ENCODE measurements at regions not wholly inside any gene's neighbourhood (a gene's known extent, or its start where the extent isn't known, plus 50 kb on each side); places are given as distances from the start of the nearest gene placed in this dataset.
A peak's percentile ranks its signal among the peaks of the same experiment; 100 is the strongest.

DNA sequence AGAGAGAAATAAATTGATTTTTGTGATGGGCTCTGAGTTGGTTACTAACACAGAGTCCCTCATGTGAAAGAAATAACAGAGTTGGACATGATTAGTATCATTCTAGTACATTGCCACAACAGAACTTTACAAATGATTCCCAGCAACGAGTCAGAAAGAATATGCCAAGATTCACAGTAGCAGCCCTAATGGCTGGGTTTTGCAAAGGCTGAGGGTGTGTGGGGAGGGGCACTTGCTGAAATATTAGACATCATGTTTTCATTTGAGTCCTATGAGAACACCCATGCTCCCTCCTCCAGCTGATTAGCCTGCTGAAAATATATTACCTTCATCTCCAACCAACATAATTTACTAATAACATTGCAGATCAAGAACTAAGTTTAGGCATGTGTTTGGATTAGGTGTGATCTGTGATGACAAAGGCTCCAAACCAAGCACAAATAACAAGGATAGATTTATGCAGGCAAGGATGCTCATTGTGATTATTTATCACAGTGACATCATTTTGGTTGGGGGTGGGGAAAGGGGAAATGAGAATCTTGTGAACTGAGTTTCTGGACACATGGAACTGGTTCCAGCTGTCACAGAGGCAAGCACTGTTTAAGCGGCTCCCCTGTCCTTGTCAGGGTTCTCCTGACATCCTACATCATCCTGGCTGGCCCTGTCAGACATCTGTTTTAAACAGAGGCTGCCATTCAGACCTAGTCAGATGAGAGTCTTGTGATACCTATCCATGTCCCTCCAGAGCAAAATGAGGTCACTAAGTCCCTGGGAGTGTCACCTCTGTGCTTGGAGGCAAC, 205.8 kb upstream of the NCKAP5 start:
- no peak for DNase-seq

DNA sequence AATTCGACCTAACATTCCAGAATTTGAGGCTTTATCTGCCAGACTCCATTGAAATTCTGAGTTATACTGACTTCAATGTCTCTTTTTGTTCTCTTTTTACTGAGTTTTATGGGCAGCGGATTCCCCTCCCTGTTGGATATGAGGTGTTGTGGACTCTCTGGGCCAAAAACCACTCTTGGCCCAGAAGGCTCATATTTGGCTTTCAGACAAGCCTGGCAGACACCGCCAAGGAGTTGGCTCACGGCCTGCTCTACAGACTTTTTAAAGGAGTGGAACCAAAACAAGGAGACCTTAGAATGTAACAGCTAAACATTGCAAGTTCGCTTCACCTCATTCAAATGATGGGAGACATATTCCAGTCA, 206.4 kb upstream of the NCKAP5 start:
- DNase-seq, result no peak

GRCh38 chr2:133776936-133777573, 208.8 kb upstream of the NCKAP5 start:
- DNase-seq, result no peak

DNA sequence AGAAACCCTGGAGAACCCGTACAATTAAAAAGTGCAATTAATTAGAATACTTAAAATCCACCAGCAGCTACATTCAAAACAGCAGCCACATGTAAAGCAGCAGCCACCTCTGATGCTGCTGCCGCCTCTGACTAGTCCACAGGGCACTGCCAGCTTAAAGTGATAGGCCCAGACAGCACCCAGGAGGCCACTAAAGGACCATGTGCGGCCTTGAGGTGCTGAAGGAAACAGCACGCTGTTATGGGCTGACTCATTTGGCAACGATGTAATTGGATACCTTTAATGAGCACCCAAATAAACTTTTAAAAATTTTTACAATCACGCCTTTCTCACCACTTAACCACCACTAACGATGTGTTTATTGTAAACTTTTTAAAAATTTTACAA, 209.3 kb upstream of the NCKAP5 start:
- no peak for DNase-seq

- peak; percentile 89 for DNase-seq
Measured at GRCh38 chr2:133780099-133780996, 212.1 kb upstream of the NCKAP5 start.

- no peak for DNase-seq
Measured at GRCh38 chr2:133780997-133781513, 212.8 kb upstream of the NCKAP5 start.

- no peak for DNase-seq
Measured at GRCh38 chr2:133787207-133787606, 218.9 kb upstream of the NCKAP5 start.

DNA sequence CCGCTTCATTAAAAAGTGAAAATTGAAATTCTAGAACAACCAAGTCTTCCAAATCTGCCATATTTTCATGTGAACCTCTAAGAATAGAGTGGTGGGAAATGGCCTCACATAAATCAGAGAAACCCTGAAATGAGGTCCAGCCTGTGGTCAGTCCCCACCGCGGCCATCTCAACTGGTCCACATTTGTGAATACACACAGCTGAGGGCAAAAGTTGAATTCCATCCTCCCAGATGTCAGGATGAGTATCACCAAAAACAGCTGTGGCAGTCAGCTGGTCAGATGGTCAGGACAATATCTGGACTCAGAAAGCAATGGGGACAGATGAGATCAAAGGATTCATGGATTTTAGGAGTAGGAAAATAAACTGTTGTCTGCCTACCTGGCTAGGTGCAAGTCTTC, 219.4 kb upstream of the NCKAP5 start:
- no peak for DNase-seq

DNA sequence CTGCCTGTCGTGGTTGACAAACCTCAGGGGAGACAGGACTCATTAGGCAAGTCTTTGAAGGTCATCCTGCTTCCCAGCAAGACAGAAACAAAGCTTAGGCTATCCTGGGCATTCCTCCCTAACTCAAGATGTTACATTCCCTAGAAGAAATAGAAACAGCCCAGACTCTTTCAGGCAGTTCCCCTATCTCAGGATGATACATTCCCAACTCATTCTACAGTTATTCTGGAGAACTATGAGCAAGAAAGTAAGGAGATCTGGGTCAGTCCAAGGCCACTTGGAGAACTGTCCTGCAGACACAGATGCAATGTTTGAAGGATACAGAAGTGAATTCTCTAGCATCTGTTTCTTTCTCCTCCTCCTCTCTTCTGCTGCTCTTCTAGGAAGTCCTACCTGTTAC, 220.1 kb upstream of the NCKAP5 start:
- no peak for DNase-seq

DNA sequence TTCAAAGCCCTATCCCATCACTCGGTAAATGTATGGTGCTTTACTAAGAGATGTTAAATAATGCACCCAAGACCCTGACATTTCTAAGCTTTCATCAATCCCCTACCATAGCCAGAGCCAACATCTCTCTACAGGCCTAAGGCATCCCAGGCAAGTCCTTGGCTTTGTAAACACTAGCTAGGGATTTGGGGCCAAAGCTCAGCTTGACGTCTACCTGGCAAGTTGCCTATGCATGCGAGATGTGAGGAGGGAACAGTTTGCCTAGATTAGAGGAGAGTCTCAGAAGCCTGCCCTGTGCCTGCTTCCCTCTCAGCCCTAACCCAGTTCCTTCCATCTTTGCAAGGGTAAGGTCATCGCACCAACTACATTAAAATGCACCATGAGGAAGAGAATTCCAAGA, 221.5 kb upstream of the NCKAP5 start:
- DNase-seq, result peak; percentile 18

DNA sequence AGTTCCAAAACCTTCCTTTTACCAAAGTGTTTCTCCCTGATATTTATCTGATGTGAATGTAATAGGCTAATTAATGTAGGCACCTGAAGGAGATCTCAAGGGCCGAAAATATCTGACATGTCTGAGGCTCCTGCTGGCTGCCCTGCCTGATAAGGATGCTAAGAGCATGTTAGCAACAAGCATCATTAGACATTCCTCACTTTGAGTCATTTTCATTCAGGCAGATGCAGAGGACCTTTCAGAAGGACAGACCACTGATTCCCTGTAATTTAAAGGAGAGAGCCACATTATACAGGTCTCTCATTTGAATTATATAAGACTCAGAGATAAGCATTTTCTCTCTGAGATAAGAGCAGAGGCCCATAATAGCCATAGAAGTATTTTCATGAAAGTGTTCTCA, 222.4 kb upstream of the NCKAP5 start:
- DNase-seq, result no peak

DNA sequence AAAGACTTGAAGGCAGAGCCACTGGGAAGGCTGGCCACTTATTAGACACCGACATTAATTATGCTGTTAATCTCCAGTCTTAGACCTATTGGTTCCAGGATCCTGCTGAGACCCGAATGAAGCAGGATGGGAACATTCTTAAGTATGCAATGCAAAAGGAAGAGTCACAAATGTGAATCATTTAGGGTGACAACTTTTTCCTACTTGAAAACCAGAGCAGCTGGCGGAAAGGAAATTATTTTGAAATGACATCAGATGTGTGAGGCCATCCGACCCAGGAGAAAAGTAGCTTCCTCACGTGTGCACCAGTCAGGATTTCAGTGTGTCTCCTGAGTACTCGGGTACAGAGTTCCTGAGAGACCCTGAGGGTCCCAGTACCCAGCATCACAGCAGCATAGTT, 222.9 kb upstream of the NCKAP5 start:
- no peak for DNase-seq

GRCh38 chr2:133792223-133792622, 224.0 kb upstream of the NCKAP5 start:
- no peak for DNase-seq

DNA sequence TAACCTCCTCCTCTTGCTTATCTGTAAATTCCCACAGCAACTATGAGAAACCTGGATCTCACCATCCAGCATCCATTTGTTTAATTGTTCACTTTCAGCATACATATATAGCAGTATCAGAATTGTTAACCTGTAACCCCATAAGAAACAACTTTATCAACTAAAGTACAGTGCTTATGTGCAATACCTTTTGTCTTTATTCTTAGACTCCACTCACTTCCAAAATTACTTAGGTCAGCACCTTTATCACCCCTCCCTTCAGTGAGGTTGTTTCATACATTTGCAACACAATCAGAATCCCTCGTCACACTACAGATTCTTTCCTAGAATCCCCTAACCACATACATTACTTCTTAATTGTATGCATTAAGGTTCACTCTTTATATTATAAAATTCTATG, 225.9 kb upstream of the NCKAP5 start:
- DNase-seq, result no peak

- no peak for DNase-seq
Measured at GRCh38 chr2:133801946-133802345, 233.7 kb upstream of the NCKAP5 start.

- DNase-seq, result no peak
Measured at GRCh38 chr2:133802409-133803039, 234.3 kb upstream of the NCKAP5 start.

DNA sequence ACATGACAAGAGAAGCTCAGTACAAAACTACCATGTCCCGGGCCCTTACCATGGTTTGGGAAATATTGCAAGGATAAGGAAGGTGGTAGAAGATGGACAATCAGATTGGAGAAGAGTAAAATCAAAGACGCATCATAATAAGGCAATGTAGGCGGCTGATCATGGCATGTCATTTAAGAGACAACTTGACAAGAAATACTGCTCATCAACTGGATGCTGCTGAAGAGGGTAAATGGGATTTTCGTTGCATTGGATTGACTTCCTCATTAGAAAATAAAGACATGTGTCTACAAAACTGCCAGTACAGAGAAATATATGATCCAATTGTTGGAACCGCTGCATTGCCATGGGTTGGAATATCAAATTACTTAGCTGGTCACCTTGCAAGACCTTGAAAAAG, 238.3 kb upstream of the NCKAP5 start:
- no peak for DNase-seq

DNA sequence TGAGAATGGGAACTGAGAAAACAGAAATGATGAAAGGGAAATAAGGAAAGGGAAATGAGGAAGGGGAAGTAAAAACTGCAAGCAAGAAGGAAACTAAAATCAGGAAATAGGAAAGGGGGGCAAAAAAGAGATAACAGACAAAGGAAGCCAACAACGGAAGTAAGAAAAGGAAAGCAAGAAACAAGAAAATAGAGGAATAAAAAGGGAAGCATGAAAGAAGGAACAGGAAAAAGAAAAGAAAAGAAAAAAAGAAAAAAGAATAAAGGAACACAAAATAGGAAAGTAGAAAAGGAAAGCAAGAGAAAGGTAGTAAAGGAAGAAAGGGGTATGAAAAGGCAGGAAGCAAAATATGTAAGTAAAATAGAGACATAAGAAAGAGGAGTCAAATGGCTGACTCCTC, 241.2 kb upstream of the NCKAP5 start:
- DNase-seq, result no peak

DNA sequence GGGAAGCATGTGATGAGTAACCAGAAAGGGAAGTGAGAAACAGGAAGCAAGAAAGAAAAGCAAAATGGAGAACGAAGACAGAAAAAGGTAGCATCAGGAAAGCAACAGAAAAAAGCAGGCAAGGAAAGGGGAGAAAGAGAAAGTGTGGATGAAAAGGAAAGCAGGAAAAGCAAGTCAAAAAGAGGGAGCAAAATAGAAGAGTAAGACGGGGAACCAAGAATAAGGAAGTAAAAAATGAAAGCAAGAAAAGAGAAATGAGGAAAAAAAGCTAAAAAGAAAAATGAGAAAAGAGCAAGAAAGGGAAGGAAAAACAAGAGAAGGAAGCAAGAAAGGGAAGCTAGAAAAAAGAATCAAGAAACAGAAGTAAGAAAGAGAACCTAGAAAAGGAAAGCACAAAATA, 242.3 kb upstream of the NCKAP5 start:
- DNase-seq, result no peak

DNA sequence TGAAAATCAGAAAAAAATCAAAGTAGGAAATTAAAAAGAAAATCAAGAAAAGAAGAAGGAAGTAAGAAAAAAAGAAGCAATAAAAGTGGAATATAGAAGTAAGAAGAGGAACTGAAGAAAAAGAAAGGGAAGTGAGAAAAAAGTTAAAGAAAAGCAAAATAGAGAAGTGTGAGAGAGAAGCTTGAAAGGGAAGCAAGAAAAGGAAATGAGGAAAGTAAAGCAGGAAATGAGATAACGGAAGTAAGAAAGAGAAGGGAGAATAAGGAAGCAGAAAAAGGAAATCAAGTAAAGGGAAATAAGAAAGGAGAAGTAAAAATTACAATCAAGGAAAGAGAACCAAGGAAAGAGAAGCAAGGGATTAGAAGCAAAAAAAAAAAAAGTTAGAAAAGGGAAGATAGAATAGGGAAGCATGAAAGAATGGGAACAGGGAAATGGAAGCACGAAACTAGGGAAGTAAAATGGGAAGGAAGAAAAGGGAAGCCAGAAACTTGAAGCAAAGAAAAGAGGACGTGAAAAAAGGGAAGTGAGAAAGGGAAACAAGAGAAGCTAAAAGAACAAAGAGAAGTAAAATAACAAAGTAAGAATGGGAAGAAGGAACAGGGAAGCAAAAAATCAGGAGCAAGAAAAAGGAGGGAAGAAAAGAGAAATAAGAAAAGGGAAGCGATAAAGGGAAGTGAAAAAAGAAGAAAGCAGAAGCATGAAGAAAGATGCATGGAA, 243.3 kb upstream of the NCKAP5 start:
- DNase-seq, result no peak

DNA sequence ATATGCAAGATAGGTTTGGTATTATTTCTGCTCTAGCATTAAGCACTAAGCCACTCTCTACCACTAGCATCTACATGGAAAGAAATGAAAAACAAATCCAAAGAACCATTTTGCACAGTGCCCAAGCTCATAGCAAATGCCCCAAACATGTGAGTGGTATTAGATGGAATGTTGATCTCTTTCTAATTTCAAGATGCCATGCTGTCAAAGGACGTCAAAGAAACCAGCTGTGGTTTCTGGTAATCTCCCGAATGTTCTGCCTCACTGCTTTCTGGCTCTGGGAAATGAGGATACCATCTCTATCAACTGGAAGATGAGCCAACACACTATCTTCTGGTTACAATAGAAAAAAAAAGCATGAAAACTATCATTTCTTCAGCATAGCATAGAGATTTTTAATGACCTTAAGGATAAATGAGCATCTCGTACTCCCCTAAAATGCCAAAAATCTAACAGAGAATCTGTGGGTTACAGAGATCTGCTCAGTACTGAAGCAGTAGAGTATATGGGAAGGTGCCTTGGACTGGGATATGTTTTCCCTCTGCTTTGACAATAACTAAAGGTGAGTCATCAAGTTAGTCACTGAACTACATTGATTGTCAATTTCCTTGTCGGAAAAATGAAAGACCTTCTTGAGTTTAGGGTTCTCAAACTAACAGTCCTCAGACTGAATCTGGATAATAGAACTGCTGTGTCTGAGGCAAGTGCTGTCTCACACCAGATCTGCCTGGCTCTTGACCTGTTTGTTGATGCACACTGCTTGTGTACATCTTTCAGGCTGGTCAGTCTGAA, 244.8 kb upstream of the NCKAP5 start:
- no peak for DNase-seq

GRCh38 chr2:133814890-133815289, 246.6 kb upstream of the NCKAP5 start:
- DNase-seq, result no peak
